ENCODE measurements at regions not wholly inside any gene's neighbourhood (a gene's known extent, or its start where the extent isn't known, plus 50 kb on each side); places are given as distances from the start of the nearest gene placed in this dataset.

- intact Hi-C loops (cut with DNase I) = loop anchor here in 1 of 2 donors (5.0 kb wide), 1 partner anchor 825 kb away; no protein-coding TSS in a partner anchor
- no peak for DNase-seq (ENCODE audit: low spot score)
These were observed 1012.7 kb upstream of the ADGRL3 start for GRCh38 chr4:60187428-60187827.

DNA sequence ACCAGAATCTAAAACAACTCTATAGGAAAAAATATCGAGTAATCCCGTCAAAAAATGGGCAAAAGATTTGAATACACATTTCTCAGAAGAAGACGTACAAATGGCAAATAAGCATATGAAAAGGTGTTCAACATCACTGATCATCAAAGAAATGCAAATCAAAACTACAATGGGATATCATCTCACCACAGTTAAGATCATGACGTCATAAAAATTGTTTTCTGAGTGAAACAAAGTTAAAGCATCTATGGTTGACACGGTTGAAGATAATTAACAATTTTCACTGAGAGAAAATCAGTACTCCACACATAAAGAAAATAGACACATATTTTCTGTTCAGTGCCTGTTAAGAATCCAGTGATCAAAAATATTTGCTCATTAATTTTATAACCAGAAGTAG lies 1010.8 kb upstream of the ADGRL3 start:
- intact Hi-C loops (cut with DNase I) = loop anchor here in 1 of 2 donors (5.0 kb wide), 1 partner anchor 827 kb away; no protein-coding TSS in a partner anchor
- no peak for DNase-seq (ENCODE audit: low spot score)

DNA sequence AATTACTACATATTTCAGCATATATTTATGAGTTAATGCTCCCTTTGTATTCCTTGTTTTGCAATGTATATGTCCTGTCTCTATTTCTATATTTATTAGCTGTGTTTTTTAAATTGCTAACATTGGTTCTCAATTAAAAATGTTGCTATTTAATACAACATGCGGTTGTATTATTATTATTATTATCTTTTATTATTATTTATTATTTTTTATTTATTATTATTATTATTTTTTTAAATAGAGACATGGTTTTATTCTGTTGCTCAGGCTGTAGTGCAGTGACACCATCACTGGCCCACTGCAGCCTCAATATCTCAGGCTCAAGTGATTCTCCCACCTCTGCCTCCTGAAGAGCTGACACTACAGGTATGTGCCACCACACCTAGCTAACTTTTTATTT lies 1005.9 kb upstream of the ADGRL3 start:
- intact Hi-C loops (cut with DNase I) = no loop called here

GRCh38 chr4:60195256-60195655 lies 1004.9 kb upstream of the ADGRL3 start:
- DNase-seq (ENCODE audit: low spot score) = no peak
- intact Hi-C loops (cut with DNase I) = no loop called here

More for the DNA sequence above, 1005.9 kb upstream of the ADGRL3 start:
- DNase-seq (ENCODE audit: low spot score) = no peak

- intact Hi-C loops (cut with DNase I) = no loop called here
- no peak for DNase-seq (ENCODE audit: low spot score)
These were observed 999.0 kb upstream of the ADGRL3 start for GRCh38 chr4:60201052-60201673.

- intact Hi-C loops (cut with DNase I) = no loop called here
- DNase-seq (ENCODE audit: low spot score) = no peak
These were observed 990.5 kb upstream of the ADGRL3 start for GRCh38 chr4:60209588-60209987.

- no peak for DNase-seq (ENCODE audit: low spot score)
- intact Hi-C loops (cut with DNase I) = no loop called here
These were observed 984.2 kb upstream of the ADGRL3 start for GRCh38 chr4:60215906-60216305.

DNA sequence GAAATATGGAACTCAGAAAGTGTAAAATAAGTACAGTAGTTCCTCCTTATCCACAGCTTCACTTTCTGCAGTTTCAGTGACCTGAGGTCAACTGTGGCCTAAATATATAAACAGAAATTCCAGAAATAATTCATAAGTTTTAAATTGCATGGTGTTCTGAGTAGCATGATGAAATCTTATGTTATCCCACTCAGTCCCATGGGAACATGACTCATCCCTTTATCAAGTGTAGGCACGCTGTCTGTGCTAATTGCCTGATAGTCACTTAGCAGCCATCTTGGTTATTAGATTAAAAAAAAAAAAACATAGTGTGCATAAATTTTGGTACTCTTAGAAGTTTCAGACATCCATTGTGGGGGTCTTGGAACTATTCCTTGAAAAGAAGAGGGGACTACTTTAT lies 983.4 kb upstream of the ADGRL3 start:
- intact Hi-C loops (cut with DNase I) = no loop called here
- DNase-seq (ENCODE audit: low spot score) = no peak

DNA sequence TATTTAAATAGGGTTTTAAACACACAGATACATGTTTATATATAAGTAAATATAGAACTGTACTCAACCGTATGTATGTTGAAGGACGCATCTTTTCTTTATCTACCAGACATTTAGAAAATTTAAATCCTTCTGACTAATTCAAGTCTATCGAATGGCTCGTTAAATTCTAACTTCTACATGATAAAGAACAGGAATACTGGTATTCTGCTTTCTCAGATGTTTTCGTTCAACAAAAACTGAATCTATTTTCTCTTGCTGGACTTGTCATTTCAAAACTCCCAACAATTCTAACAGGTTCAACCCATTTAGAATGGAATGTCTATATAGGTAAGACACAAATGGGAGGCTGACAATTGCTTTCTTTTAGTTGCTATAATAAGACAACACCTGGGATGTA lies 978.3 kb upstream of the ADGRL3 start:
- intact Hi-C loops (cut with DNase I) = loop anchor here in 1 of 2 donors (2.0 kb wide), 1 partner anchor 61 kb away; no protein-coding TSS in a partner anchor

GRCh38 chr4:60223208-60223923 lies 976.8 kb upstream of the ADGRL3 start:
- DNase-seq (ENCODE audit: low spot score) = no peak
- intact Hi-C loops (cut with DNase I) = loop anchor here in 1 of 2 donors (2.0 kb wide), 1 partner anchor 63 kb away; no protein-coding TSS in a partner anchor

More for the DNA sequence above, 978.3 kb upstream of the ADGRL3 start:
- DNase-seq (ENCODE audit: low spot score) = no peak

DNA sequence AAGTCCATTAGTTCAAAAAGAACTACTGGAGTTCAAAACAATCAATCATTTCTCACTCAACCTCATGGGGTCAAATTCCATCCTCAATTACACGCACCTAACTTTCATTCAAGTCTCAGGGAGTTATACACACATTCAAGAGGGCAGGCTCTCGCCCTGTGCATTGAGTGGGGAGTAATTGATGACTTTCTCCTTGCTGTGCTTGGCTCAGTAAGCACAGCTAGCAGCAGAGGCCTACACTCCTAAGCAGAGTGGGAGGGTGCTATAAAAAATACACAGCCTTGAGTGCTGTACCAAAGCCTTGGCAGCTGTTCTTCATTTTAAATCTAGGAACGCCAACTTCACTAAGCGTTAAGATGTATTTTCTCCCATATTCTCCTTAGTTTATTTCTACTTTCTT lies 958.3 kb upstream of the ADGRL3 start:
- no peak for DNase-seq (ENCODE audit: low spot score)
- intact Hi-C loops (cut with DNase I) = no loop called here

DNA sequence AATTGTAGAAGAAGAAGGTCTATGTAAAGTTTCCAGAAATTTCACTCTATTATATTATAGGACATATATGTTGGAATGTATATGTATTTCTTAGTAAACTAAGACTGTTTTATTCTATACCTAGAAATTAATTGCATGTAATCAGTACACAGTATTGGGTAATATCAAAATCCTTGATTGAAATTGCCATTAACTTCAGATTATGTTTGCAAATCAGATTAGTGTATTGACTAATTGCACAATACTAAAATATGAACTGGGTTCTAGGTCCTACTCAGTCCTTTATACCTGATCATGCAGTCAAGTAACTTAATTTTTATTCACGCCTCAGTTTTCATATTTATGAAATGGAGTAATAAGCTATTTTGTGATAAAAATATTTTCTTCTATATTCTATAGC lies 950.3 kb upstream of the ADGRL3 start:
- intact Hi-C loops (cut with DNase I) = no loop called here
- DNase-seq (ENCODE audit: low spot score) = no peak

GRCh38 chr4:60250657-60251056 lies 949.5 kb upstream of the ADGRL3 start:
- intact Hi-C loops (cut with DNase I) = no loop called here
- no peak for DNase-seq (ENCODE audit: low spot score)

GRCh38 chr4:60259781-60260180 lies 940.3 kb upstream of the ADGRL3 start:
- intact Hi-C loops (cut with DNase I) = loop anchor here in 1 of 2 donors (5.0 kb wide), 1 partner anchor 1038 kb away; no protein-coding TSS in a partner anchor
- DNase-seq (ENCODE audit: low spot score) = no peak

GRCh38 chr4:60266505-60266904 lies 933.6 kb upstream of the ADGRL3 start:
- intact Hi-C loops (cut with DNase I) = no loop called here
- DNase-seq (ENCODE audit: low spot score) = no peak

DNA sequence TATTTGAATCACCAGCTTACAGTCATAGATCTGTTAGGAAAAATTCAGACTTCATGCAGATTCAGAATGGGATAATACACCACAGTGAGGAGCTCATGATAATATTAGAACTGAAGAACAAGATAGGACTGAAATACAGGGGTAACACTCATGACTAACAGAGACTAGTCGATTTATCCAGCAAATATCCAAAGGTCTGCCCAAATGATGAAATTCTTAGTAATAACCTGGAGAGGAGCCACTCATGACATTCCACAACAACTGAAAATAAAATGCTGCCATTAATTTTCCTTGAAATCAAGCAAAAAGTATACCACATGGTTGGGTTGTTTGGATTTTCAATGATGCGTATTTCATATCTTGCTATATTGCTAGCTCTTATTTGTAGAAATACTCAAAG lies 903.7 kb upstream of the ADGRL3 start:
- intact Hi-C loops (cut with DNase I) = no loop called here
- DNase-seq (ENCODE audit: low spot score) = no peak

DNA sequence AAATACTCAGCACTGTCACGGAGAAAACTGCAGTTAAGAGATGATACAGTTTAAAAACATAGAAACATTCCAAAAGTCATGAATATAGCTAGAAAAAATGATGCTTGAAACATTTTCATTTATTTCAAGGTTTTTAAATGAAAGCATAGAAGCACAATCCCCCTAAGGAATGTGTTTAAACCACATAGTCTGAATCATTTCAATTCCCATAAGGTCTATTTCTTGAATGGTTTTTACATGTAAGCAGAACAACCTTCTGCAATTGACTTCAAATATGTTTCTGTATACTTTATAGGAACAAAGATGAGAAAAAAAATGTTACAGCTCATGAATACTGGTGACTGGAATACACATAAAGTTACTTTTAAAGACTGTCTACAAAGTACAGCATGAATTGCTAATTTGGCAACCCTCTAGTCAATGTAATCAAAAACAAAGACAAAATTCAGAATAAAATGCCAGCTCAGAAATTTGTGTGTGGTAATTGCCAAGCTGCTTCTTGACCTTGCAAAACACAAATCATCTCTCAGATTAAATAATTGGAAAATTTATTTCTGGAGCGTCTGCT lies 886.4 kb upstream of the ADGRL3 start:
- DNase-seq (ENCODE audit: low spot score) = no peak
- intact Hi-C loops (cut with DNase I) = no loop called here

DNA sequence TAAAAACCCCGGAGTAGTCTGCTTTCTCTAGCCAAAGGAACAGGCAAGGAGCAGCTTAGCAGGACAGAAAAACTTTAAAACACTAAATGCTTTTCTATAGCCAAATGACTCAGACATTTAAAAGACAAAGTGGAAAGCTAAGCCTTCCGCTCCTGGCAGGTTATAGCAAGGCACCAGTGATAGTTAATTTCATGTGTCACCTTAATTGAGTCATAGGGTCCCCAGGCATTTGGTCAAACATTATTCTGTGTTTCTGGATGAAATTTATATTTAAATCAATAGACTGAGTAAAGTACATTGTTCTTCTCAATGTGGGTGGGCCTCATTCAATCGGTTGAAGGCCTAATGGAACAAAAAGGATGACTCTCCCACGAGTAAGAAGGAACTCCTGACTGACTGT lies 885.7 kb upstream of the ADGRL3 start:
- DNase-seq (ENCODE audit: low spot score) = no peak
- intact Hi-C loops (cut with DNase I) = no loop called here

GRCh38 chr4:60315586-60315985 lies 884.5 kb upstream of the ADGRL3 start:
- intact Hi-C loops (cut with DNase I) = no loop called here
- DNase-seq (ENCODE audit: low spot score) = no peak

DNA sequence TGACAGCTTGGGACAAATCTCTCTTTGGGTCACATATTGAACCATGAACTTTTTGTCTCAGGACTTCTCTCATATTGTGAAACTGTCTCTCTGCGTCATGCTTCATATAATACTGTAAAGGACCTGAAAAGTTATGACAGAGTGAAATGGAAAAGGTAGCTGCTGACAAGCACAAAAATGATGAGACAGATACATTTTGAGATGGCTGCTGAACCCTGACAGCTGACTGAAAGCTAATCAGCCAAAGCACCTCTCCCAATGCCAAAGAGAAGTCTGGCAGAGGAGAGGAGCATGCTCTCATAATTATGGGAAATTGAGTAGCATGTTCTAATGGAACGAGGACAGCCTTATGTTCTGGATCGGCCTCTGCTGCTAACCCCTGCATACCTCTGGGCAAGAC lies 873.4 kb upstream of the ADGRL3 start:
- intact Hi-C loops (cut with DNase I) = no loop called here
- DNase-seq (ENCODE audit: low spot score) = no peak

GRCh38 chr4:60327651-60328050 lies 872.5 kb upstream of the ADGRL3 start:
- intact Hi-C loops (cut with DNase I) = no loop called here

More at GRCh38 chr4:60327651-60328050, 872.5 kb upstream of the ADGRL3 start:
- no peak for DNase-seq (ENCODE audit: low spot score)

All from posterior vena cava (tissue), 2 donors.